ENCODE measurements at regions not wholly inside any gene's neighbourhood (a gene's known extent, or its start where the extent isn't known, plus 50 kb on each side); places are given as distances from the start of the nearest gene placed in this dataset.

DNA sequence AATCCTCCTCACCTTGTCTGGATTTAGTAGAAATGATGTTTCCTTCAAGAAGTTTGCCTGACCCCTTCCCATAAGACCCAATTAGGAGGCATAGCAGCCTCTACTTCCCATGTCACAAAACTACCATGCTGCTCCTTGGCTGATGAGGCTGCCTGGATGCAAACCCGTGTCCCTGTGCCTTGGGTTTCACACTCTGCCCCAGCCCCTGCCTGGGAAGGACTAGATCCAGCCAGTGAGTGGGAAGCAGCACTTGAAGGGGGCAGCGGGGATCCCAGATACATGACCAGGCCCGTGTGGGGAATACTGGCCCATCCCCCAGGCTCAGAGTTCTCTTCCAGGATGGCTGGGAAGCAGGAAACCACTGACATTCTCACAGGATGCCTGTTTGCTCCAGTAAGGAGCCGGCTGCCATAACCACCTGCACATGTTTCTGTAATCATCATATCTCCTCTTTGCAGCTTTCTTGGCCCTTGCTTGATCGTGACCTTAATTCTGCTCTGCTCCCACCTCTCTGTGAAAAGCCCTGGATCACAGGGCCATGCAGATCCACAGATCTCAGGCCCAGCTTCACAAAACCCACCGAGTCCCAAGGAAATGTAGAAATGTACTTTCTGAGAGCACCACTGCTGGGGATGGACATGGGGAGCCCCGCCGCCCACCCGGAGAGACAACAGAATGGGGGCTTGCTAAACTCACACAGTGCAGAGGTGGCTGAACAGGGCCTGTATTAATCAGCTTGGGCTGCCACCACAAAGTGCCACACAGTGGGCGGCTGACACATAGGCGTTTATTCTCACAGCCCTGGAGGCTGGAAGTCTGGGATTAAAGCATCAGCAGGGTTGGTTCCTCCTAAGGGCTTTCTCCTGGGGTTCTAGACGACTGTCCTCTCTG is 287.8 kb upstream of the IGFBP3 start:
- no peak overlapping the region for H3K4me3 ChIP-seq (ENCODE audit: low read depth, low read length)
- TF ChIP-seq, protein P1, sequence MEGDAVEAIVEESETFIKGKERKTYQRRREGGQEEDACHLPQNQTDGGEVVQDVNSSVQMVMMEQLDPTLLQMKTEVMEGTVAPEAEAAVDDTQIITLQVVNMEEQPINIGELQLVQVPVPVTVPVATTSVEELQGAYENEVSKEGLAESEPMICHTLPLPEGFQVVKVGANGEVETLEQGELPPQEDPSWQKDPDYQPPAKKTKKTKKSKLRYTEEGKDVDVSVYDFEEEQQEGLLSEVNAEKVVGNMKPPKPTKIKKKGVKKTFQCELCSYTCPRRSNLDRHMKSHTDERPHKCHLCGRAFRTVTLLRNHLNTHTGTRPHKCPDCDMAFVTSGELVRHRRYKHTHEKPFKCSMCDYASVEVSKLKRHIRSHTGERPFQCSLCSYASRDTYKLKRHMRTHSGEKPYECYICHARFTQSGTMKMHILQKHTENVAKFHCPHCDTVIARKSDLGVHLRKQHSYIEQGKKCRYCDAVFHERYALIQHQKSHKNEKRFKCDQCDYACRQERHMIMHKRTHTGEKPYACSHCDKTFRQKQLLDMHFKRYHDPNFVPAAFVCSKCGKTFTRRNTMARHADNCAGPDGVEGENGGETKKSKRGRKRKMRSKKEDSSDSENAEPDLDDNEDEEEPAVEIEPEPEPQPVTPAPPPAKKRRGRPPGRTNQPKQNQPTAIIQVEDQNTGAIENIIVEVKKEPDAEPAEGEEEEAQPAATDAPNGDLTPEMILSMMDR (IDR thresholded peaks at IDR 0.05; ENCODE audit: low read depth, low read length): no peak

GRCh38 chr7:46207931-46208634 is 287.0 kb upstream of the IGFBP3 start:
- no peak overlapping the region for H3K4me3 ChIP-seq (ENCODE audit: low read depth, low read length)
- TF ChIP-seq, protein P1 (IDR thresholded peaks at IDR 0.05; ENCODE audit: low read depth, low read length): no peak

DNA sequence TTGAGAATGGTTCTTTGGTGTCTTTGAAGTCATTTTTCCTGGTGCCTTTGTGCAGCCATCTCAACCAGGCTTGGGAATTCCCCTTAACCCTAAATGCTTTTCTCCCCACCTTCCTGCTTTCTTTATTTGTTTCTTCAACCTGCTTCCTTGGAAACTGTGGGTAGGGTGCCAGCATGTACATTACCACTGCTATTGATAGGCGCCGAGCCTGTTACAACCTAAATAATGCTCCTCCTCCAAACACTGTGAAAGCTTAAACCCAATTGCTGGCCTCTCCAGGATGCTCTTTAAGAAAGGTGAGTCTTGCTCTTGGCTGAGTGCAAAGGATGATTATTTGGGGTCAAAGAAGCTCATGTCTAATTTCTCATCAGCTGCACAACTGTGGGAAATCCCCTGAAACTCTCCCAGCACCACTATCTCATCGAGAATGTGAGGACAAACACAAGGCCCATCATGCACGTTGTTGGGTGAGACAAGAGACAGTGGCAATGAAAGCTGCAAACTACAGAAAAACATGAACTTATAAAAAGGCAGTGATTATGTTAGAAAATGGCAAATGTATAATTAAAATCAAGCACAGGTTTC is 285.5 kb upstream of the IGFBP3 start:
- TF ChIP-seq, protein P1 (IDR thresholded peaks at IDR 0.05; ENCODE audit: low read depth, low read length): no peak
- no peak overlapping the region for H3K4me3 ChIP-seq (ENCODE audit: low read depth, low read length)

GRCh38 chr7:46205478-46205877 is 284.4 kb upstream of the IGFBP3 start:
- no peak overlapping the region for H3K4me3 ChIP-seq (ENCODE audit: low read depth, low read length)
- TF ChIP-seq, protein P1 (IDR thresholded peaks at IDR 0.05; ENCODE audit: low read depth, low read length): no peak

GRCh38 chr7:46203926-46204325 is 282.9 kb upstream of the IGFBP3 start:
- no peak overlapping the region for H3K4me3 ChIP-seq (ENCODE audit: low read depth, low read length)
- TF ChIP-seq, protein P1 (IDR thresholded peaks at IDR 0.05; ENCODE audit: low read depth, low read length): no peak

DNA sequence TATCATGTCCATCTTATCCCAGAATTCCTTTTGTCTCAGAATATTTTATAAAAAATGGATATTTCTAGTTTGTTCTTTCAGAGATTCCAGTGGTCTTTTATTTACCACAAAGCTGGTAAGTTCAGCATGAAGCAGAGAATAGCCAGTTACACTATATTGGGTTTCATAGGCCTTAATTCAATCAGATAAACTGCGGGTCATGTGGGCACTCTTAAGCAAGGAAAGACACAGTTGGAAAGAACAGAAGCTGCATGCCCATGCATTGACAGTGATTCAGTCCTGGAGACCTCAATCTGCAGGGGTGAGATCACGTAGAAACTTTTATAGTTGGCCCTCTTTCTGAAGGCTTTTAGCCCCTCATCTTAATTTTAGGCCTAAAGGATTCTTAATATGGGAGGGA is 281.3 kb upstream of the IGFBP3 start:
- H3K4me3 ChIP-seq (ENCODE audit: low read depth, low read length): no peak overlapping the region
- TF ChIP-seq, protein P1 (IDR thresholded peaks at IDR 0.05; ENCODE audit: low read depth, low read length): no peak

Data from WI38 (cell line).